ENCODE measurements at regions not wholly inside any gene's neighbourhood (a gene's known extent, or its start where the extent isn't known, plus 50 kb on each side); places are given as distances from the start of the nearest gene placed in this dataset.

- no peak overlapping the region for H3K27ac ChIP-seq
- TF ChIP-seq POLR2AphosphoS5 (IDR thresholded peaks at IDR 0.05) (no peak), CTCF (IDR thresholded peaks at IDR 0.05) (no peak), POLR2A (IDR thresholded peaks at IDR 0.05) (no peak), EP300 (IDR thresholded peaks at IDR 0.05) (no peak)
- no peak overlapping the region for H3K4me3 ChIP-seq
- H3K27me3 ChIP-seq: no peaks in the 10 kb centered on the region
- WGBS: 61% methylated on average over 2 of the region's 2 CpGs
- no peak for DNase-seq (ENCODE audit: low spot score in 2 of 2)
- H3K36me3 ChIP-seq: no peaks in the 10 kb centered on the region
- peaks cover 8% of the 10 kb centered on the region for H3K9me3 ChIP-seq
- no peaks in the 10 kb centered on the region for H3K4me1 ChIP-seq
Observed at GRCh38 chr2:16061441-16062217, 121.3 kb downstream of the MYCN start.

- 81% methylated on average over 3 of the region's 3 CpGs for WGBS
- no peak overlapping the region for H3K4me3 ChIP-seq
- no peaks in the 10 kb centered on the region for H3K4me1 ChIP-seq
- TF ChIP-seq POLR2A (IDR thresholded peaks at IDR 0.05) (no peak), POLR2AphosphoS5 (IDR thresholded peaks at IDR 0.05) (no peak), CTCF (IDR thresholded peaks at IDR 0.05) (no peak), EP300 (IDR thresholded peaks at IDR 0.05) (no peak)
- no peaks in the 10 kb centered on the region for H3K36me3 ChIP-seq
- DNase-seq (ENCODE audit: low spot score in 2 of 2): no peak
- H3K27me3 ChIP-seq: no peaks in the 10 kb centered on the region
- no peak overlapping the region for H3K27ac ChIP-seq
- H3K9me3 ChIP-seq: peaks cover 8% of the 10 kb centered on the region
Observed at GRCh38 chr2:16060936-16061338, 120.6 kb downstream of the MYCN start.

- 84% methylated on average over 3 of the region's 3 CpGs for WGBS
- Histone ChIP-seq H3K4me1 (no peaks in the 10 kb centered on the region), H3K36me3 (no peaks in the 10 kb centered on the region), H3K9me3 (peaks cover 8% of the 10 kb centered on the region), H3K27ac (no peak overlapping the region), H3K27me3 (no peaks in the 10 kb centered on the region), H3K4me3 (no peak overlapping the region)
- TF ChIP-seq POLR2AphosphoS5 (IDR thresholded peaks at IDR 0.05): no peak
- TF ChIP-seq POLR2A (IDR thresholded peaks at IDR 0.05): no peak
- no peak for DNase-seq (ENCODE audit: low spot score in 2 of 2)
Observed at GRCh38 chr2:16060125-16060935, 120.0 kb downstream of the MYCN start.

- Histone ChIP-seq H3K27me3 (no peaks in the 10 kb centered on the region), H3K9me3 (peaks cover 8% of the 10 kb centered on the region), H3K27ac (no peak overlapping the region), H3K36me3 (no peaks in the 10 kb centered on the region), H3K4me1 (no peaks in the 10 kb centered on the region), H3K4me3 (no peak overlapping the region)
- 96% methylated on average over 4 of the region's 4 CpGs for WGBS
- TF ChIP-seq CTCF (IDR thresholded peaks at IDR 0.05) (no peak), POLR2A (IDR thresholded peaks at IDR 0.05) (no peak), POLR2AphosphoS5 (IDR thresholded peaks at IDR 0.05) (no peak), EP300 (IDR thresholded peaks at IDR 0.05) (no peak)
- DNase-seq (ENCODE audit: low spot score in 2 of 2): no peak
Observed at GRCh38 chr2:16059393-16060016, 119.2 kb downstream of the MYCN start.

GRCh38 chr2:16058747-16059358, 118.5 kb downstream of the MYCN start:
- H3K27me3 ChIP-seq: no peaks in the 10 kb centered on the region
- H3K4me1 ChIP-seq: no peaks in the 10 kb centered on the region
- no peaks in the 10 kb centered on the region for H3K36me3 ChIP-seq
- DNase-seq (ENCODE audit: low spot score in 2 of 2): no peak
- H3K4me3 ChIP-seq: no peak overlapping the region
- WGBS: 90% methylated on average over 3 of the region's 3 CpGs
- no peak for TF ChIP-seq EP300 (IDR thresholded peaks at IDR 0.05)
- no peak for TF ChIP-seq POLR2AphosphoS5 (IDR thresholded peaks at IDR 0.05)
- TF ChIP-seq POLR2A (IDR thresholded peaks at IDR 0.05): no peak
- TF ChIP-seq CTCF (IDR thresholded peaks at IDR 0.05): no peak
- no peak overlapping the region for H3K27ac ChIP-seq
- H3K9me3 ChIP-seq: peaks cover 8% of the 10 kb centered on the region
